ENCODE measurements at regions not wholly inside any gene's neighbourhood (a gene's known extent, or its start where the extent isn't known, plus 50 kb on each side); places are given as distances from the start of the nearest gene placed in this dataset.

- TF ChIP-seq CTCF (conservative IDR thresholded peaks at IDR 0.05; ENCODE audit: low read length) = no peak
- TF ChIP-seq EZH2phosphoT487 (IDR thresholded peaks at IDR 0.05; ENCODE audit: borderline replicate concordance, low read depth, low read length) = no peak
These were observed 80.6 kb upstream of the NKD1 start for GRCh38 chr16:50467559-50467942.
